H1 (cell line): ENCODE measurements at regions not wholly inside any gene's neighbourhood (a gene's known extent, or its start where the extent isn't known, plus 50 kb on each side); places are given as distances from the start of the nearest gene placed in this dataset.

Source experiments
- CTCF ChIA-PET: fragments of 300-600 bp; sonication (Branson Sonifier 250); formaldehyde crosslinking; loops from one replicate; lab custom pipeline; 2021; ENCODE audit not compliant: partially characterized antibody; lab: Charles Lee
- POLR2A ChIA-PET: fragments of 300-600 bp; sonication (Branson Sonifier 250); formaldehyde crosslinking; loops from one replicate; lab custom pipeline; 2021; ENCODE audit warnings: inconsistent platforms; ENCODE audit not compliant: partially characterized antibody; lab: Charles Lee
- DNase-seq, 2 experiments: peaks; one replicate each; pipeline versions ENCODE4 v3.0.0 to v3.0.0-alpha.2; 2010 to 2022; ENCODE audit warnings: low spot score in 2 of 2, low read depth in 1 of 2, mixed read lengths in 1 of 2
- FAIRE-seq: peaks from 2 replicates; lab custom pipeline; 2011; peaks lifted over from hg19 to GRCh38; lab: Jason Lieb, UNC
- H2AFZ ChIP-seq: 2 replicates; pipeline ENCODE4 v1.8.1; 2012; ENCODE audit warnings: low read length, inconsistent platforms
- H2AK5ac ChIP-seq: 2 replicates; pipeline ENCODE4 v1.6.1; 2013; ENCODE audit warnings: low read depth, low read length
- H2BK120ac ChIP-seq: replicated peaks from 2 replicates; pipeline ENCODE3; 2013; ENCODE audit warnings: low read depth, low read length, inconsistent platforms
- H2BK12ac ChIP-seq: 2 replicates; pipeline ENCODE4 v1.6.1; 2013; ENCODE audit warnings: low read depth, low read length
- H2BK15ac ChIP-seq: 2 replicates; pipeline ENCODE4 v1.6.1; 2013; ENCODE audit warnings: low read length
- H2BK20ac ChIP-seq: 2 replicates; pipeline ENCODE4 v1.6.1; 2013; ENCODE audit warnings: low read length
- H2BK5ac ChIP-seq: 2 replicates; pipeline ENCODE4 v1.6.1; 2013; ENCODE audit warnings: low read depth, low read length
- H3K14ac ChIP-seq: 2 replicates; pipeline ENCODE4 v1.6.1; 2013; ENCODE audit warnings: inconsistent platforms; ENCODE audit not compliant: insufficient read length
- H3K18ac ChIP-seq: 2 replicates; pipeline ENCODE4 v1.6.1; 2013; ENCODE audit warnings: low read length; ENCODE audit errors: extremely low read depth
- H3K23ac ChIP-seq: 2 replicates; pipeline ENCODE4 v1.6.1; 2013; ENCODE audit warnings: inconsistent platforms; ENCODE audit not compliant: insufficient read length
- H3K23me2 ChIP-seq: 2 replicates; pipeline ENCODE4 v1.6.1; 2013; ENCODE audit warnings: low read depth, low read length
- H3K27ac ChIP-seq: 2 replicates; pipeline ENCODE4 v1.6.1; 2011; ENCODE audit warnings: low read depth, low read length, inconsistent platforms
- H3K27me3 ChIP-seq, 4 experiments: replicated peaks in 1 of 4; 1 replicate in 1 of 4; 2 replicates in 3 of 4; pipeline versions ENCODE4 v1.6.1 to v1.8.1; 2011 to 2013; ENCODE audit warnings: low read length in 3 of 4, mild to moderate bottlenecking in 3 of 4, inconsistent platforms in 2 of 4, mixed read lengths in 2 of 4, moderate library complexity in 1 of 4; ENCODE audit not compliant: control insufficient read depth in 3 of 4, insufficient read depth in 3 of 4; ENCODE audit errors: extremely low read depth in 1 of 4
- H3K36me3 ChIP-seq, 4 experiments: 2 replicates each; pipeline versions ENCODE4 v1.6.1 to v1.8.1; 2011 to 2013; ENCODE audit warnings: mild to moderate bottlenecking in 4 of 4, low read length in 3 of 4, moderate library complexity in 2 of 4, control low read depth in 1 of 4, inconsistent platforms in 1 of 4; ENCODE audit not compliant: insufficient read depth in 4 of 4, control insufficient read depth in 2 of 4
- H3K4ac ChIP-seq: replicated peaks from 2 replicates; pipeline ENCODE3; 2013; ENCODE audit warnings: low read length, low read depth, mixed read lengths, inconsistent platforms; ENCODE audit not compliant: insufficient read length
- H3K4me1 ChIP-seq, 4 experiments: replicated peaks in 1 of 4; 1 replicate in 1 of 4; 2 replicates in 3 of 4; pipeline versions ENCODE4 v1.6.1 to v1.8.1; 2011 to 2013; ENCODE audit warnings: low read length in 3 of 4, inconsistent platforms in 2 of 4, mixed read lengths in 1 of 4; ENCODE audit not compliant: insufficient read depth in 4 of 4, control insufficient read depth in 3 of 4
- H3K4me2 ChIP-seq, 2 experiments: 2 replicates each; pipeline versions ENCODE4 v1.6.1 to v1.8.1; 2011 to 2013; ENCODE audit warnings: low read depth in 2 of 2, low read length in 2 of 2, control low read depth in 1 of 2, inconsistent platforms in 1 of 2, mild to moderate bottlenecking in 1 of 2; ENCODE audit not compliant: insufficient read depth in 1 of 2
- H3K4me3 ChIP-seq, 4 experiments: fragments of 200-600, 300-600 bp in 1 of 4; sonication (generic), shearing (Covaris generic), sonication (Bioruptor Twin) in 1 of 4; 2 replicates each; pipeline versions ENCODE4 v1.5.1 to v1.8.1; 2011 to 2016; ENCODE audit warnings: low read length in 4 of 4, low read depth in 3 of 4, control low read depth in 2 of 4, inconsistent platforms in 2 of 4, mild to moderate bottlenecking in 2 of 4, mixed read lengths in 1 of 4, moderate library complexity in 1 of 4; ENCODE audit not compliant: insufficient read depth in 2 of 4; ENCODE audit errors: extremely low read depth in 1 of 4
- H3K56ac ChIP-seq: replicated peaks from 2 replicates; pipeline ENCODE3; 2013; ENCODE audit warnings: low read depth, mild to moderate bottlenecking, mixed read lengths, low read length, inconsistent platforms; ENCODE audit not compliant: insufficient read length
- H3K79me1 ChIP-seq: 2 replicates; pipeline ENCODE4 v1.6.1; 2013; ENCODE audit warnings: low read depth, low read length, control low read depth
- H3K79me2 ChIP-seq, 2 experiments: 2 replicates each; pipeline versions ENCODE4 v1.6.1 to v1.8.1; 2012 to 2013; ENCODE audit warnings: low read length in 2 of 2, mild to moderate bottlenecking in 2 of 2, inconsistent platforms in 1 of 2; ENCODE audit not compliant: insufficient read depth in 2 of 2, control insufficient read depth in 1 of 2
- H3K9ac ChIP-seq, 4 experiments: replicated peaks in 1 of 4; 1 replicate in 1 of 4; 2 replicates in 3 of 4; pipeline versions ENCODE4 v1.6.1 to v1.8.1; 2011 to 2013; ENCODE audit warnings: low read depth in 3 of 4, low read length in 3 of 4, control low read depth in 2 of 4, mild to moderate bottlenecking in 2 of 4, moderate library complexity in 2 of 4, inconsistent platforms in 1 of 4; ENCODE audit errors: extremely low read depth in 1 of 4
- H3K9me3 ChIP-seq, 2 experiments: 2 replicates each; pipeline versions ENCODE4 v1.6.1 to v1.8.1; 2012 to 2013; ENCODE audit warnings: mild to moderate bottlenecking in 2 of 2, moderate library complexity in 2 of 2, control low read depth in 1 of 2, inconsistent platforms in 1 of 2, low read depth in 1 of 2, low read length in 1 of 2, mixed read lengths in 1 of 2; ENCODE audit not compliant: insufficient read depth in 2 of 2
- H4K20me1 ChIP-seq, 2 experiments: replicated peaks in 1 of 2; 2 replicates each; pipeline versions ENCODE3 to v1.8.1; 2011 to 2013; ENCODE audit warnings: inconsistent platforms in 2 of 2, low read length in 2 of 2, mild to moderate bottlenecking in 1 of 2; ENCODE audit not compliant: insufficient read depth in 2 of 2, control insufficient read depth in 1 of 2
- H4K5ac ChIP-seq: 2 replicates; pipeline ENCODE4 v1.6.1; 2013; ENCODE audit warnings: low read length, low read depth, mixed read lengths, inconsistent platforms; ENCODE audit not compliant: insufficient read length
- H4K8ac ChIP-seq: 2 replicates; pipeline ENCODE4 v1.8.0; 2013; ENCODE audit warnings: mild to moderate bottlenecking, moderate library complexity, low read length, inconsistent platforms; ENCODE audit not compliant: insufficient read depth; ENCODE audit errors: extremely low read depth
- H4K91ac ChIP-seq: replicated peaks from 2 replicates; pipeline ENCODE3; 2013; ENCODE audit warnings: low read length, mixed read lengths, inconsistent platforms; ENCODE audit not compliant: insufficient read length
- CEBPB ChIP-seq: IDR thresholded peaks from 2 replicates; pipeline ENCODE4 v1.6.1; 2012; ENCODE audit warnings: low read depth, low read length
- CHD2 ChIP-seq: IDR thresholded peaks from 2 replicates; pipeline ENCODE4 v1.6.1; 2012; ENCODE audit warnings: low read length, improper control_type of control experiment
- KDM1A ChIP-seq: fragments of 200-600, 300-600 bp; sonication (generic); IDR thresholded peaks from 2 replicates; pipeline ENCODE4 v1.7.1; 2016; ENCODE audit warnings: mild to moderate bottlenecking, low read length, borderline replicate concordance
- POU5F1 ChIP-seq: IDR thresholded peaks from 2 replicates; pipeline ENCODE4 v1.6.1; 2011; ENCODE audit warnings: low read depth, mild to moderate bottlenecking, low read length, moderate library complexity
- RFX5 ChIP-seq: IDR thresholded peaks from 2 replicates; pipeline ENCODE4 v1.6.1; 2011; ENCODE audit warnings: low read depth, low read length, improper control_type of control experiment, borderline replicate concordance
- TBP ChIP-seq: IDR thresholded peaks from 2 replicates; pipeline ENCODE4 v1.6.1; 2011; ENCODE audit warnings: low read depth, low read length, improper control_type of control experiment
- YY1 ChIP-seq: IDR thresholded peaks from 2 replicates; pipeline ENCODE4 v1.6.1; 2011; ENCODE audit warnings: low read depth, mild to moderate bottlenecking, low read length
- WGBS, 2 experiments: shearing (Covaris generic) in 1 of 2; methylation state at CpG; one replicate each; pipeline versions ENCODE4 v1.1.6 to v1.1.7; 2013 to 2015; ENCODE audit warnings: low lambda C conversion rate in 2 of 2, mixed read lengths in 2 of 2, inconsistent platforms in 1 of 2, low coverage in 1 of 2, missing lambda C conversion rate in 1 of 2; ENCODE audit not compliant: insufficient replicate concordance in 2 of 2, insufficient coverage in 1 of 2, insufficient read length in 1 of 2; ENCODE audit errors: extremely low coverage in 1 of 2, missing lambda C conversion rate in 1 of 2; 5-methylcytosine and 5-hydroxymethylcytosine counted together
- TF ChIP-seq, protein P1 (sequence below): IDR thresholded peaks from 2 replicates; pipeline ENCODE4 v1.6.1; 2012; ENCODE audit warnings: inconsistent platforms

DNA sequence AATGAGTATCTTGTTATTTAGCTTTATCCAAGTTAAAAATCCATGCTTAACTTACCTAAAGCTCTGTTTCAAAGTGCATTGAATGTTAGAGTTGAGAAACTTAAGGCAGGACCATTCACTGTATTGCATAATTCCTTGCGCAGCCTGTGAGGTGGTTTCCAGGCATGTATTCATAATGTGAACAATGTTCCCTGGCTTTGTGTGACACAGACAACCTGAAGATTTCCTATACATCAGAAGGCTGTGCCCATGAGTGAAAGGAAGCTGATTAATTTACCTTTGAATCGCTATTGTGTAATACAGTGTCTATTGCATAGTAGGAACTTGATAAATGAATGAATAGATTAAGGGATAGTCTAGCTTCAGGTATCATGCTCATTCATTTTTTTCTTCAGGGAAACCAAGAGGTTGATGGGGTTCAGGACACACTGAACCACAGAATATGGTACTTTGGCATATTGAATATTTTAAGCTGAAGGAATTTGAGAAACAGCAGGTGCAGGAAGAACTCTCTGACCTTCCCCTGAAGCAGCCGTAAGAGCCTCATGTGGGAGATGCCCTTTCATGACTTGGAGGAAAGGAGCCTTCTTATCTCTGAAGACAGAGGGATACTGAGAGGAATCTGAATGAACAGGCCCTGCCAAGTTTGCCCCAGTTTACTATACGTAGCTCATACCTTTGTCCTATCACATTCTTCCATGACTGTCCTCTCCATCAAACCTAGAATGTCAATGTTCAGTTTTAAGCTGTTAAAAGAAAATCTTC is 88.6 kb upstream of the GNG12 start:
- H2BK15ac ChIP-seq, result no peak overlapping the region
- H3K14ac ChIP-seq, result no peak overlapping the region
- H3K27ac ChIP-seq, result no peak overlapping the region
- TF ChIP-seq RFX5, result no peak
- no peak for TF ChIP-seq KDM1A
- no peak for TF ChIP-seq CEBPB
- no peak for TF ChIP-seq POU5F1
- no peak for TF ChIP-seq CHD2
- TF ChIP-seq, protein P1, sequence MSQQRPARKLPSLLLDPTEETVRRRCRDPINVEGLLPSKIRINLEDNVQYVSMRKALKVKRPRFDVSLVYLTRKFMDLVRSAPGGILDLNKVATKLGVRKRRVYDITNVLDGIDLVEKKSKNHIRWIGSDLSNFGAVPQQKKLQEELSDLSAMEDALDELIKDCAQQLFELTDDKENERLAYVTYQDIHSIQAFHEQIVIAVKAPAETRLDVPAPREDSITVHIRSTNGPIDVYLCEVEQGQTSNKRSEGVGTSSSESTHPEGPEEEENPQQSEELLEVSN, result no peak
- TF ChIP-seq YY1, result no peak
- TF ChIP-seq TBP, result no peak
- no peaks in the 10 kb centered on the region for H3K79me1 ChIP-seq
- H4K8ac ChIP-seq, result no peak overlapping the region
- no peak overlapping the region for H2AK5ac ChIP-seq
- DNase-seq (no peak), FAIRE-seq (no peak)
- no peaks in the 10 kb centered on the region for H3K9me3 ChIP-seq
- H4K20me1 ChIP-seq, result no peaks in the 10 kb centered on the region
- no peak overlapping the region for H3K4me3 ChIP-seq
- H2AFZ ChIP-seq, result no peak overlapping the region
- H3K79me2 ChIP-seq, result no peaks in the 10 kb centered on the region
- no peak overlapping the region for H4K91ac ChIP-seq
- no peak overlapping the region for H2BK5ac ChIP-seq
- no peak overlapping the region for H3K56ac ChIP-seq
- H3K36me3 ChIP-seq, result no peaks in the 10 kb centered on the region
- no peak overlapping the region for H3K9ac ChIP-seq
- no peak overlapping the region for H2BK12ac ChIP-seq
- H3K27me3 ChIP-seq, result no peaks in the 10 kb centered on the region
- no peak overlapping the region for H3K23ac ChIP-seq
- no peaks in the 10 kb centered on the region for H3K4me1 ChIP-seq
- H4K5ac ChIP-seq, result no peak overlapping the region
- H3K4me2 ChIP-seq, result no peak overlapping the region
- no peak overlapping the region for H2BK120ac ChIP-seq
- H3K23me2 ChIP-seq, result no peaks in the 10 kb centered on the region
- ChIA-PET POLR2A (no interaction called here), CTCF (interaction anchor here (0.7 to 1.2 kb wide), 5 partner anchors 15 to 68 kb away, joined by 3 to 4 read pairs (median 3); no protein-coding TSS in a partner anchor)
- H3K18ac ChIP-seq, result no peak overlapping the region
- H2BK20ac ChIP-seq, result no peak overlapping the region
- 86% methylated on average over 4 of the region's 4 CpGs; no CpG with 5 or more reads in 1 of the 2 experiments for WGBS, 2 experiments
- no peak overlapping the region for H3K4ac ChIP-seq
